ENCODE measurements at regions not wholly inside any gene's neighbourhood (a gene's known extent, or its start where the extent isn't known, plus 50 kb on each side); places are given as distances from the start of the nearest gene placed in this dataset.

DNA sequence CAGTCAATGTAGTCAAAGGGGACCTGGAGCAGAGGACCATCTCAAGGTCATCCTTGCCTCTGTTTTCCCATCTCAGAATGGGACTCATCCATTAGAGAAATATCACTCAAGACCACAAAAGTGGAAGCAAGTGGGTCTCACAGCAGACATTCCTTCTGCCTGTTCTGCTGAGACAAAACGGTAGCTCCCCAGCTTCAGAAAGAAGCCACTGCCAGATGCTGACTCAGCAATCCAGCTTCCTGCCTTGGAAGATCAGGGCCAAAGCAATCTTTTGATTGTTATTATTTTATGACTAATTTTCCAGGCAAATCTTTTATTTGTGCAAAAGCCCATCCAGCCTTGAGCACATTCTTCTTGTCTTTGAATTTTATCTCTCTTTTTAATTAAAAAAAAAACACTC is 86.8 kb downstream of the CCT6B start:
- Mint-ChIP-seq H3K27ac (no peak overlapping the region), H3K36me3 (no peaks in the 10 kb centered on the region), H3K4me3 (no peak overlapping the region), H3K9me3 (peaks cover 10% of the 10 kb centered on the region), H3K4me1 (no peaks in the 10 kb centered on the region), H3K27me3 (ENCODE audit: low read depth) (peaks cover 45% of the 10 kb centered on the region)
- TF ChIP-seq, protein P1, sequence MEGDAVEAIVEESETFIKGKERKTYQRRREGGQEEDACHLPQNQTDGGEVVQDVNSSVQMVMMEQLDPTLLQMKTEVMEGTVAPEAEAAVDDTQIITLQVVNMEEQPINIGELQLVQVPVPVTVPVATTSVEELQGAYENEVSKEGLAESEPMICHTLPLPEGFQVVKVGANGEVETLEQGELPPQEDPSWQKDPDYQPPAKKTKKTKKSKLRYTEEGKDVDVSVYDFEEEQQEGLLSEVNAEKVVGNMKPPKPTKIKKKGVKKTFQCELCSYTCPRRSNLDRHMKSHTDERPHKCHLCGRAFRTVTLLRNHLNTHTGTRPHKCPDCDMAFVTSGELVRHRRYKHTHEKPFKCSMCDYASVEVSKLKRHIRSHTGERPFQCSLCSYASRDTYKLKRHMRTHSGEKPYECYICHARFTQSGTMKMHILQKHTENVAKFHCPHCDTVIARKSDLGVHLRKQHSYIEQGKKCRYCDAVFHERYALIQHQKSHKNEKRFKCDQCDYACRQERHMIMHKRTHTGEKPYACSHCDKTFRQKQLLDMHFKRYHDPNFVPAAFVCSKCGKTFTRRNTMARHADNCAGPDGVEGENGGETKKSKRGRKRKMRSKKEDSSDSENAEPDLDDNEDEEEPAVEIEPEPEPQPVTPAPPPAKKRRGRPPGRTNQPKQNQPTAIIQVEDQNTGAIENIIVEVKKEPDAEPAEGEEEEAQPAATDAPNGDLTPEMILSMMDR (IDR thresholded peaks at IDR 0.05; ENCODE audit: unreplicated experiment), result no peak
- DNase-seq (ENCODE audit: low spot score in 2 of 2, unreplicated experiment in 2 of 2), result no peak

DNA sequence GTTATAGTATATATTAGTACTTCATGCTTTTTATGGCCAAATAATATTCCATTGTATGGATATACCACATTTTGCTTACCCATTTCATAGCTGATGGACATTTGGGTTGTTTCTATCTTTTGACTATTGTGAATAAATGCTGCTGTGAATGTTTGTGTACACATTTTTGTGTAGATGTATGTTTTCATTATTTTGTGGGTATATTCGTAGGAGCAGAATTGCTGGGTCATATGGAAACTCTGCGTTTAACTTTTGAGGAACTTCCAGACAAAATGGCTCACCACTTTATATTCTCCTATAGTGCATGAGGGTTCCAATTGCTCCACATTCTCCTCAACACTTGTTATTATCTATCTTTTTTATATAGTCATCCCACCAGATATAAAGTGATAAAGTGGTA is 88.6 kb downstream of the CCT6B start:
- TF ChIP-seq, protein P1 (IDR thresholded peaks at IDR 0.05; ENCODE audit: unreplicated experiment), result no peak
- Mint-ChIP-seq H3K27me3 (ENCODE audit: low read depth) (peaks cover 42% of the 10 kb centered on the region), H3K4me3 (no peak overlapping the region), H3K36me3 (no peaks in the 10 kb centered on the region), H3K9me3 (peaks cover 20% of the 10 kb centered on the region), H3K4me1 (no peaks in the 10 kb centered on the region), H3K27ac (no peak overlapping the region)
- DNase-seq (ENCODE audit: low spot score in 2 of 2, unreplicated experiment in 2 of 2), result no peak

DNA sequence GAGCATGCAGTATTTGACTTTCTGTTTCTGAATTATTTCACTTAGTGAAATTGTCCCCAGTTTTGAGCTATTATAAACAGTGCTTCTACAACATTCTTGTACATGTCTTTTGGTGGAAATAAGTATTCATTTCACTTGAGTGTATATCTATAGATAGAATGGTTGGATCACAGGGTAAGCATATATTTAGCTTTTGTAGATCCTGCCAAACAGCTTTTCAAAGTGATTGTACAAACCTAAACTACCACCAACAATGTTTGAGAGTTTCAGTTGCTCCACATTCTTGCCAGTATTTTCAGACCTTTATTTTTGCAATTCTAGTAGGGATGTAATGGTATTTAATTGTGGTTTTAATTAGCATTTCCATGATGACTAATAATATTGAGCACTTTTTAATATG is 91.6 kb downstream of the CCT6B start:
- DNase-seq (ENCODE audit: low spot score in 2 of 2, unreplicated experiment in 2 of 2), result no peak

DNA sequence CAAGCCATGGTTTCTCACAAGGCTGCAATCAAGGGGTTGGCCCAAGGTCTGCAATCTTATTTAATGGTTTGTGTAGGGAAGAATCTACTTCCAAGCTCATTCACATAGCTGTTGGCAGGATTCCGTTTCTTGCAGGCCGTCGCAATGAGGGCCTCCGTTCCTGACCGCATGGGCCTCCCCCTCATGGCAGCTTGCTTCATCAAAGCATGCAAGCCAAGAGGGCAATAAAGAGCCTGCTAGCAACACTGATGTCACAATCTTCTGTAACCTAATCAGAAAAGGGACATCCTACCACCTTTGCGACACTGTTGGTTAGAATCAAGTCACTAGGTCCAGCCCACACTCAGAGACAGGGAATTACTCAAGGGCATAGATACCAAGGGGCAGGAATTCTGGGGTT is 95.5 kb downstream of the CCT6B start:
- H3K4me3 Mint-ChIP-seq, result no peak overlapping the region
- no peak overlapping the region for H3K27ac Mint-ChIP-seq
- peaks cover 10% of the 10 kb centered on the region for H3K9me3 Mint-ChIP-seq
- H3K27me3 Mint-ChIP-seq (ENCODE audit: low read depth), result peaks cover 30% of the 10 kb centered on the region
- TF ChIP-seq, protein P1 (IDR thresholded peaks at IDR 0.05; ENCODE audit: unreplicated experiment), result no peak
- H3K4me1 Mint-ChIP-seq, result no peaks in the 10 kb centered on the region
- no peak for DNase-seq (ENCODE audit: low spot score in 2 of 2, unreplicated experiment in 2 of 2)
- no peaks in the 10 kb centered on the region for H3K36me3 Mint-ChIP-seq

More for the DNA sequence above, 91.6 kb downstream of the CCT6B start:
- Mint-ChIP-seq H3K27me3 (ENCODE audit: low read depth) (peaks cover 21% of the 10 kb centered on the region), H3K27ac (no peak overlapping the region), H3K4me1 (no peaks in the 10 kb centered on the region), H3K4me3 (no peak overlapping the region), H3K36me3 (no peaks in the 10 kb centered on the region), H3K9me3 (peaks cover 20% of the 10 kb centered on the region)
- TF ChIP-seq, protein P1 (IDR thresholded peaks at IDR 0.05; ENCODE audit: unreplicated experiment), result no peak

DNA sequence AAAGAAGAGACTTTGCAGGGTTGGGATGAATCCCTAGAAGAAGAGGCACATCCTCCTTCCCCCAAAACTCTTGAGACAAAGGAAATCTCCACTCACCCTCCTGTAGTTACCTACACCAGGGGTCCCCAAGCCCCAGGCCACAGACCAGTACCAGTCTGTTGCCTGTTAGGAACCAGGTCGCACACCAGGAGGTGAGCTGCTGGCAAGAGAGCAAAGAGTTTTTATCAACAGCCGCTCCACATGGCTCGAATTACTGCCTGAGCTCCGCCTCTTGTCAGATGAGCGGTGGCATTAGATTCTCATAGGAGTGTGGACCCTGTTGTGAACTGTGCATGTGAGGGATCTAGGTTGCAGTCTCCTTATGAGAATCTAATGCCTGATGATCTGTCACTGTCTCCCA is 98.9 kb downstream of the CCT6B start:
- Mint-ChIP-seq H3K4me1 (no peaks in the 10 kb centered on the region), H3K4me3 (no peak overlapping the region), H3K36me3 (no peaks in the 10 kb centered on the region), H3K27me3 (ENCODE audit: low read depth) (peaks cover 38% of the 10 kb centered on the region), H3K27ac (no peak overlapping the region), H3K9me3 (no peaks in the 10 kb centered on the region)
- no peak for DNase-seq (ENCODE audit: low spot score in 2 of 2, unreplicated experiment in 2 of 2)
- TF ChIP-seq, protein P1 (IDR thresholded peaks at IDR 0.05; ENCODE audit: unreplicated experiment), result no peak

DNA sequence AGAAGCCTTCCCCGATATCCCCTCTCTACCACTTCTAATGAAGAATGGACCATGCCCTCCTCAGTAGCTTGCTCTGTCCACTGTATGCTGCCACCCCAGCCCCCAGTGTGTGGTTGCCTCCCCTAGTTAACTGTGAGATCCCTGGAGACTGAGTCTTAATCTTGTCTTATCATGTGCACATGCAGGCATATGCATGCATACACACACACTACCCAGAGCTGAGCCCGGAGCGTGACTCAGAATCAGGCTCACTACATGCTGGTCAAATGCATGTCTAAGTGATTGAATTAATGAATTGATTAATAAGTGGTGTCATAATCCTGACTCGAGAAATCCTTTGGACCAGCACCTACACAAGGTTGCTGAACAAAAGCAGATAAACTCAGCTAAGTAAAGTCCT is 99.4 kb downstream of the CCT6B start:
- Mint-ChIP-seq H3K36me3 (no peaks in the 10 kb centered on the region), H3K27ac (no peak overlapping the region), H3K4me1 (no peaks in the 10 kb centered on the region), H3K27me3 (ENCODE audit: low read depth) (peaks cover 43% of the 10 kb centered on the region), H3K4me3 (no peak overlapping the region), H3K9me3 (no peaks in the 10 kb centered on the region)
- TF ChIP-seq, protein P1 (IDR thresholded peaks at IDR 0.05; ENCODE audit: unreplicated experiment), result no peak
- DNase-seq (ENCODE audit: low spot score in 2 of 2, unreplicated experiment in 2 of 2), result no peak
